AG04449 (cell line): ENCODE measurements at regions not wholly inside any gene's neighbourhood (a gene's known extent, or its start where the extent isn't known, plus 50 kb on each side); places are given as distances from the start of the nearest gene placed in this dataset.

Experiments used
- CTCF ChIA-PET: fragments of 350-600 bp; formaldehyde crosslinking; extraction: SDS; loops from one replicate; lab custom pipeline; 2021; ENCODE audit warnings: antibody characterized with exemption; lab: Yijun Ruan, JAX
- POLR2A ChIA-PET: fragments of 400-600, 350-600 bp; formaldehyde crosslinking; extraction: SDS; loops from one replicate; lab custom pipeline; 2020; ENCODE audit warnings: antibody characterized with exemption, inconsistent platforms; lab: Yijun Ruan, JAX
- DNase-seq: peaks from one replicate; pipeline ENCODE4 v3.0.0-alpha.2; 2010; ENCODE audit warnings: low read depth, low spot score
- H3K4me3 ChIP-seq: 2 replicates; pipeline ENCODE4 v1.5.1; 2011; ENCODE audit warnings: low read depth, mild to moderate bottlenecking, control low read depth, low read length
- TF ChIP-seq, protein P1 (sequence below): IDR thresholded peaks from one replicate; pipeline ENCODE4 v1.5.1; 2011; ENCODE audit warnings: mild to moderate bottlenecking, moderate library complexity, low read length, control low read depth, inconsistent platforms; ENCODE audit not compliant: insufficient read depth; ENCODE audit errors: missing control alignments

DNA sequence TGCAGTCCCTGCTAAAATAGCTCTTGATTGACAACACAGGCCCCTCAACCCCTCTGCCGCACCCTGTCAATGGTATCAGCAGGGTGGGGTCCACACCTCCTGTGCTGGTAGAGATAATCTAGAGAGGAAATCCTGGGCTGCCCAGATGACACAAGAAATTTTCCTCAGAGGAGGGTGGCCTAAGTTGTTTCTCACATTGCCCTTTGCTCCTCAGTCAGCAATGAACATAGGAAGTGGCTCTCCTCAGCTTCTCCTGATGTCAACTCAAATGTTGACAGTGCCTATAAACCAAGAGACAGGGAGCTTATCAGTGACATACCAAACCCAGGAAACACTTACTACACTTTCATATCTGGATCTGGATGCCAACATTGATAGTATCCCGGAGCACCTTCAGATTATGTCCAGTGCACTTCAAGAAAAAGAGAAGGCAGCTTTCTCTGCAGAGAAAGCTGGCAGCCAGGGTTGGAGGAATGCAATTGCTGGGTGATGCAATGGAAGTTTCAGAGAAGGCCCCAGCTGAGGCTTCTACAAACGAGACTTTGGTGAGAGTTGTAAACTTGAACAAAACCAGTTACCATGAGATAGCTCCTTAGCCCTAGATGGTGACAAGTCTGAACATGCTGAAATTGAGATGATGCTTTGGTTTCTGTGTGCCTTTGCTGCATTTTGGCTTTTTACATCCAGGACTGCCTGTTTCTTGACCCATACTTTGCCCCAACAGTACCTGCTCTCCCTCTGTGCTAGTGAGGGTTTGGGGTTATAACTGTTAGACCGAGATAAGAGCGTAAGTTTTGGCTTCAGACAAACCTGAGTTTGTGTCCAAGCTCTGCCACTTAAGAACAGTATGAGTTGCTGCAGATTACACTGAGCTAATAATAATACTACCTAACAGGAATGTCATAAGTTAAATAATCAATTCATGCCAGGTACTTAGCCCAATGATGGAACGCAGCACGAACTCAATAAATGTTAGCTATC is 183.5 kb downstream of the NUAK1 start:
- TF ChIP-seq, protein P1, sequence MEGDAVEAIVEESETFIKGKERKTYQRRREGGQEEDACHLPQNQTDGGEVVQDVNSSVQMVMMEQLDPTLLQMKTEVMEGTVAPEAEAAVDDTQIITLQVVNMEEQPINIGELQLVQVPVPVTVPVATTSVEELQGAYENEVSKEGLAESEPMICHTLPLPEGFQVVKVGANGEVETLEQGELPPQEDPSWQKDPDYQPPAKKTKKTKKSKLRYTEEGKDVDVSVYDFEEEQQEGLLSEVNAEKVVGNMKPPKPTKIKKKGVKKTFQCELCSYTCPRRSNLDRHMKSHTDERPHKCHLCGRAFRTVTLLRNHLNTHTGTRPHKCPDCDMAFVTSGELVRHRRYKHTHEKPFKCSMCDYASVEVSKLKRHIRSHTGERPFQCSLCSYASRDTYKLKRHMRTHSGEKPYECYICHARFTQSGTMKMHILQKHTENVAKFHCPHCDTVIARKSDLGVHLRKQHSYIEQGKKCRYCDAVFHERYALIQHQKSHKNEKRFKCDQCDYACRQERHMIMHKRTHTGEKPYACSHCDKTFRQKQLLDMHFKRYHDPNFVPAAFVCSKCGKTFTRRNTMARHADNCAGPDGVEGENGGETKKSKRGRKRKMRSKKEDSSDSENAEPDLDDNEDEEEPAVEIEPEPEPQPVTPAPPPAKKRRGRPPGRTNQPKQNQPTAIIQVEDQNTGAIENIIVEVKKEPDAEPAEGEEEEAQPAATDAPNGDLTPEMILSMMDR, result no peak

DNA sequence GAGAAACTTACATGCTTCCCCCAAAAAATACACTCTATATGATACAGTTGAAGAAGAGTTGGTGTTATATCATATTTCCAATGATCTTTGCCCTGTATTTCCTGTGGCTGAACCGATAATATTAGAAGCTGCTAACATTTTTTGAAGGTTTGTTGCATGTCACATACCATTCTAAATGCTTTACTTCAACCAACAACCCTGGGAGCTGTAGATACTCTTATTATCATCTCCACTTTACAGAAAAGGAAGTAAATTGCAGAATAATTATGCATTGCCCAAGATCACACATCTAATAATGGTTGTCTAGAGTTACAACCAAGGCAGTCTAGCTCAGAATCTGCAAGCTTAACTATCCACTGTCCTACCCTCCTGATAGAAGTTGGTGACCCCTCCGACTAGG is 182.8 kb downstream of the NUAK1 start:
- no peak for DNase-seq
- TF ChIP-seq, protein P1, result no peak
- ChIA-PET CTCF (interaction anchor here (1.2 to 1.6 kb wide), 3 partner anchors 9 to 535 kb away, joined by 3 to 4 read pairs (median 3); no protein-coding TSS in a partner anchor), POLR2A (no interaction called here)
- no peak overlapping the region for H3K4me3 ChIP-seq

More for the DNA sequence above, 183.5 kb downstream of the NUAK1 start:
- CTCF ChIA-PET, result interaction anchor here (1.0 to 1.6 kb wide), 4 partner anchors 10 to 534 kb away, joined by 3 to 4 read pairs (median 3); no protein-coding TSS in a partner anchor
- no peak for DNase-seq
- POLR2A ChIA-PET, result no interaction called here
- no peak overlapping the region for H3K4me3 ChIP-seq

DNA sequence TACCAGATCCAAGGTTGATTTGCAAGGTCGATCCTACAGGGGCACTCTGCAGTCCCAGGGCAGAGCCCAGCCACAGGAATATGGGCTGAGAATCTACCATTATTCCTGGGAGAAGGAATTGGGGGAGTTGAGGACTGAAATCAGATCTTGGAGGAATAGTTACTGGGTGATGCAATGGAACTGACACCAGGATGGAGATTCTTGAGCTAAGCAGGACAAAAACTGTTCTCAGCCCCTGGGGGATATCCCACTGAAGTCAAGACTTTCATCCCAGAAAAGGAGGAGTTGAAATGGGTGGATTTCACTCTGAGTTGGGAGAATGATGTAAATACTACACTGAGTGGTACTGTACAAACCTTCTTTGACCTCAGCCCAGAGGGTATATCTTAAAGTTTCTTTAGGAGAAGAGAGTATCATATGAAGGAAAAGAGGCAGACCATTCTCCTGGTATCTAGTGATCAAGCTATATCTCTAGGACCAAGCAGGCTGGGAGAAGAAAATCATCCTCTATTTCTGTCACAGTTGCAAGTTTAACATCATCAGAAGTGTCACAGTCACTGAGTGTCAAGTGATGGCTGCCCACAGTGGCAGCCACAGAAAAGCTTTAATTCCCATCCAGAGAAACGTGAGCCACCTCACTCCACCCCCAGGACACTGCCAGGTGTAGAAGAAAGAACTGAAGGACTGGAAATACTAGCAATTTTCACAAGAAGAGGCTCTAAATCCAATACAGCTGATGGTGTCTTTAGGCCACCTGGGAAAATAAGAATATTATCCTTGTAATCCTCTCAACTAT is 181.9 kb downstream of the NUAK1 start:
- POLR2A ChIA-PET, result interaction anchor here (0.9 kb wide), 1 partner anchor 34 kb away, joined by 3 read pairs; no protein-coding TSS in a partner anchor
- no peak overlapping the region for H3K4me3 ChIP-seq
- TF ChIP-seq, protein P1, result no peak
- CTCF ChIA-PET, result interaction anchor here (0.9 to 1.6 kb wide), 5 partner anchors 8 to 536 kb away, joined by 3 to 4 read pairs (median 3); no protein-coding TSS in a partner anchor
- DNase-seq, result no peak

DNA sequence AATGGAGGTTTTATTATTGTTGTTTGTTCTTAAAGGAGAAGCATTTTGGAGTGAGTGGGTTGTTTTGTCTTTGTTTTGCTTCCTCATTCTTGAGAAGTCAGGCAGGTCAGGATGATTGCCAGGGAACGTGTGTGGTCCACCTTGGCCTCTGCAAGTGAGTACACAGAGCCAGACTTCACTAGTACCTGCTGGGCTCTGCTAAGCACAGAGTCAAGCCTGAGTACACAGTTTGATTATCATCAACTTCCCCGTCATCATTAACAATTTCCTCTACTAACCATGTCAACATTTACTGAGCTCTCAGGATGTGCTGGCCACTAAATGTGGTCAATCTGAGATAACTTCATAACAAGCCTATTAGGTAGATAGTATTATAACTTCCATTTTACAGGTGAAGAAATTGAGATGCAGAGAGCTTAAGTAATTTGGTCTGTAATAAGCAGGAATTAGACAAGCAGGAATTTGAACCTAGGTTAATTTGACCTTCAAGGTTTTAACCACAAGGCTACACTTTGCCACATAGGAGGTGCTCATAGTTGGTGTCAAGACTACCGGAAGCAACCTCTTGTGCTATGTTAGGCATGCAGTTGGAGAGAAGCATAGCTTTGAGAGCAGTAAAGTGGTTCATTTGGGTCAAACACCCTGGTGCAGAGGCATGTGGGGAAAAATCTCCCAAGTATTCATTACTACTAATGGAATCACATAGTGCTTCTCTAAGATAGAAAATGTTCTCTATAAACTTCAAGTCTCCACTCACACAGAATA is 178.3 kb downstream of the NUAK1 start:
- CTCF ChIA-PET, result interaction anchor here (0.7 to 2.2 kb wide), 7 partner anchors 8 to 540 kb away, joined by 3 to 6 read pairs (median 4); no protein-coding TSS in a partner anchor
- TF ChIP-seq, protein P1, result no peak
- POLR2A ChIA-PET, result interaction anchor here (0.6 kb wide), 1 partner anchor 16 kb away, joined by 3 read pairs; no protein-coding TSS in a partner anchor
- no peak overlapping the region for H3K4me3 ChIP-seq
- peak; percentile 45 for DNase-seq

DNA sequence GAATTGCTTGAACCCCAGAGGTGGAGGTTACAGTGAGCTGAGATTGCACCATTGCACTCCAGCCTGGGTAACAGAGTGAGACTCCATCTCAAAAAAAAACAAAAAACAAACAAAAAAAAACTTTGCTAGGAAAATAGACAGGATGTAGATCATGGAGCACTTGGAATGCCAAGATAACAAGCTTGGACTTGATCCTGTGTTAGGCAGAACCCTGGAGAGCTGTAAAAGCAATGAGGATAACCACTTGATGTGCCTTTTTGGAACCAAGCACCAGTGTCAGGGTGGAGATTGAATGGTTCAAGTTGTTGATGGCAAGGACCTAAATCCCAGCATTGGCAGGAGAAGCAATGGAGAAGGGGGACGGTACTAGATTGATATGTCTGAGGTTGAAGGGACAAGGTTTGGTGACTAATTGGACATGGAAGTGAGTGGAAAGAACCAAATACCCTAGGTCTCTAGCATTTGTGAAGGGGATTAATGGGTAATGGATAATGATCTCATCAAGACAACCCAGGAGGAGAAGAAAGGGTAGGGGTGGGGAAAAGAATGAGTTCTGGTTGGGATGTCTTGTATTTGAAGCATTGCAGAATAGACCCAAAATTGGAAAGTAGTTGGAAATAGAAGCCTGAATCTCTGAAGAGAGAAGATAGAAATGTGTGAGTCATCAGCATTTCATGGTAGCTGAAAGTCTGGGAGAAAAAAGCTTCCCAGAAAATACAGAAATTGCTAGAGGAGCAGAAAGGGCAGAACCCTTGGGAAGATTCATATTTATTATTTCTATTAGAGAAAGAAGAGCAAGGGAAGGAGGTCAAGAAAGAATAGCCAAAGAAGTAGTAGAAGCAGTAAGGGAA is 176.7 kb downstream of the NUAK1 start:
- TF ChIP-seq, protein P1, result no peak
- ChIA-PET POLR2A (no interaction called here), CTCF (interaction anchor here (1.8 kb wide), 1 partner anchor 10 kb away, joined by 6 read pairs; no protein-coding TSS in a partner anchor)
- no peak for DNase-seq
- no peak overlapping the region for H3K4me3 ChIP-seq
